ENCODE measurements at regions not wholly inside any gene's neighbourhood (a gene's known extent, or its start where the extent isn't known, plus 50 kb on each side); places are given as distances from the start of the nearest gene placed in this dataset.
"Not testable (repeated sequence)": the region's sequence is repeated elsewhere in the genome, so short reads cannot be mapped to it uniquely, and the experiment has no call there.

- DNase-seq (ENCODE audit: low read depth in 2 of 3, low spot score in 1 of 3) = no peak
Observed at GRCh38 chr6:139722530-139722929, 348.1 kb upstream of the CITED2 start.

- DNase-seq (ENCODE audit: low read depth in 2 of 3, low spot score in 1 of 3) = no peak
Observed at GRCh38 chr6:139721954-139722353, 347.5 kb upstream of the CITED2 start.

DNA sequence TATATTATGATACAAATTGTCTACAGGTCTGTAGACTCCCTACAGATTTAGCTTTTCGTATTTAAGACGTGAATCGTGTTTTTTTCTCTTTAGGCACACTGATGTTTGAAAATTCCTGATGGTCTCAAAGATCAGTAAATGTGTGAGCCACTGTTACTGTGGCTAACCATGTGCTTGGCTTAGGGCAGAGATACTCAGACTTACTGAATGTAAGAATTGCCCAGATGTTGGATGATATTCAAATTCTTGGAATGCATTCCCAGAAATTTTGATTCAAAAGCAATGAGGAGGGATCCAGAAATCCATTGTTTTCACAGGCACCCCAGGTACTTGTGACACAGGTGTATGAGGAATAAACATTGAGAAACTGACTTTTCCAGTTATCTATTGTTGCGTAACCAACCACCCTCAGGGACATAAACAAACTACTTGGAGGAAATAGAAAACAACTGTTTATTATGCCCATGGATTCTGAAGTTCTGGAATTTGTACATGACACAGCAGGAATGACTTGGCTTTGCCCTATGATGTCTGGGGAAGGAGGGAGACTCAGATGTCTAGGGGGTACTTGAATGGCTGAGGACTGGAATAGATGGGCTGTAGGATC lies 339.6 kb upstream of the CITED2 start:
- DNase-seq (ENCODE audit: low read depth in 2 of 3, low spot score in 1 of 3) = no peak

GRCh38 chr6:139713424-139713823 lies 339.0 kb upstream of the CITED2 start:
- DNase-seq (ENCODE audit: low read depth in 2 of 3, low spot score in 1 of 3) = no peak

GRCh38 chr6:139712830-139713229 lies 338.4 kb upstream of the CITED2 start:
- no peak for DNase-seq (ENCODE audit: low read depth in 2 of 3, low spot score in 1 of 3)

GRCh38 chr6:139711804-139712585 lies 337.5 kb upstream of the CITED2 start:
- no peak for DNase-seq (ENCODE audit: low read depth in 2 of 3, low spot score in 1 of 3)

DNA sequence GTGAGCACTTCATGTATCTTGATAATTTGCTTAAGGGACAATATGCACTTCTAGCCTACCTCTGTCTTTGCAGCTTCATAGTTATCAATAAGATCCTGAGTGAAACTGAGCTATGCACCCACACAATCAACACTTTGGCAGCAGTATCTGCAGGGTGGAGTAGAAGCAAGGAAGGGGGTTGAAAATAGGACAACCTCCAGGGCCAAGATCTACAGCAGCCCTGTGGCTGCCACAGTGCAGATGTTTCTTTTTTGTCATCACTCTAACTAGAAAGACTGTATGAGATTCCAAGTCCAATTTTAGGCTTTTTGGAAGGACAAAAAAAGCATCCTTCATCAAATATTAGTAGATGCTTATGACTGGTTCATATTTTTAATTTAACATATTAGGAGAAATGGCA lies 336.1 kb upstream of the CITED2 start:
- DNase-seq (ENCODE audit: low read depth in 2 of 3, low spot score in 1 of 3) = no peak

DNA sequence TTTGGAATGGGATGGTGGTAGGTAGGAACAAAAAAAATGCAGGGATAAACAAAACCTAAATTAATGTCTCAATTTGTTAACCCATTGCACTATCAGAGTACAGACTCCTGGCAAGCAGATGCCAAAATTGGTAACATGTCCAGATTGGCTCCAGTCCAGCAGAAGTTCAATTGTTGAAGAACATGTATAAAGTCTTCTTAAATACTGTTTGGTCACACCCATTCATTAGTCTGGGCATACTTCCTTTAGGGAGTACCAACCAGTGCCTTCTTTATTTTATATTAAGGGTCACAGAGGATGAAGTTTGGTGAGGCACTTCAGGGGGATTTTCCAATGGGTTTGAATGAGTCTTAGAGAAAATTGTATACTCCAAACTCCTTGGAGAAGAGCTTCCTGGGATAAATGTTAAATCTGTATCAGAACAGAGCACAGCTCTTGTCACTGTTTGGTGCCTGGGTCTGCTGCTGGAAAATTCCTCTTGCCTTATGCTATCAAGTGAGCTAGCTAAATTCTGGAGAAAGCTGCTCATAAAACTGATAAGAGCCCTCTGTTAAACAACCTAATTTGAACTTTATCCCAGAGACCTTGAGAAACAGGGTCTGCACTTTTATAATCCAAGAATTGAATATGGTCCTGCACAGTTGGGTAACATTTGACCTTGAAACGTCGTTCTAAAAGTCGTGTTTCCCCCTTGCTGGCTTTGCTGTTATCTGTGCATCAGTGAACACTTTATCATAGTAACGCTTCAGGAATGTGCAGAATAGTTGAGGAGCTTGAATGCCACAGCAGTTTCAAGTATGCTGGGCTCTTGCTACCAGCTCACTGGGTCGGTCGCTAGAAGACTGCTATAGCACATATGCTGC lies 334.1 kb upstream of the CITED2 start:
- no peak for DNase-seq (ENCODE audit: low read depth in 2 of 3, low spot score in 1 of 3)

DNA sequence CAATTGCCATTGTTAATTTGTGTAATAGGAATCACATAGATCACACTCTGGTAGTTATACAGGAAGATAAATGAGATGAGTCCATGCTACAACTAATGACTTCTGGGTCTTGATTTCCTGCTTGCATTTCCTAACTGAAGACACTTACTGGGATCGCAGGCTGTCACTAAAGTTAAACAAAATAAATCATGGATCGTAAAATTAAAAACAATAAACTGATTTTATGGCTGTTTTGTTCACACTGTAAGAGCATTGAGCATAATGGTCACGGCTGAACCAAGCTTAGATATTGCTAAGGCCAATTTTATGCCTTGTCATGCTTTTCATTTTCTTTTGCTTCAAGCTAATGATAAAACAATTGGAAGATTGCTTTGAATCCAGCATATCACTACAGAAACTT lies 332.5 kb upstream of the CITED2 start:
- DNase-seq (ENCODE audit: low read depth in 2 of 3, low spot score in 1 of 3) = no peak

DNA sequence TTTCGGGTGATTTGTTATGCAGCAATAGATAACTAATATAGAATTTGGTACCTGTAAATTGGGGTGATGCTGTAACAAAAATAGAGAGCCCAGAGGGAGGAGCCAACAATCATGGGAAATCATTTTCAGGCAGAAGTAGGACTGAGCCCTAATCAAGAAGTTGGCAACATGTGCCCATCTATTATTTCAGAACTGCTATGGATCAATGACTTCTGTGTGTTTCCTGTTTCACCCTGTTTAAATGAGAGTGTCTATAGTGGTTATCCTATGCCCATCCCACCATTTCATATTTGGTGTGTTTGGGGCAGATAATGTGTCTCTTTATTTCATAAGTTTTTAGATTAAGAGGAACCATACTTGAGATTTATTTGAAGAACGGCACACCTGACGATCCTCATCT lies 330.8 kb upstream of the CITED2 start:
- DNase-seq (ENCODE audit: low read depth in 2 of 3, low spot score in 1 of 3) = no peak

GRCh38 chr6:139703780-139704179 lies 329.3 kb upstream of the CITED2 start:
- DNase-seq (ENCODE audit: low read depth in 2 of 3, low spot score in 1 of 3) = no peak

DNA sequence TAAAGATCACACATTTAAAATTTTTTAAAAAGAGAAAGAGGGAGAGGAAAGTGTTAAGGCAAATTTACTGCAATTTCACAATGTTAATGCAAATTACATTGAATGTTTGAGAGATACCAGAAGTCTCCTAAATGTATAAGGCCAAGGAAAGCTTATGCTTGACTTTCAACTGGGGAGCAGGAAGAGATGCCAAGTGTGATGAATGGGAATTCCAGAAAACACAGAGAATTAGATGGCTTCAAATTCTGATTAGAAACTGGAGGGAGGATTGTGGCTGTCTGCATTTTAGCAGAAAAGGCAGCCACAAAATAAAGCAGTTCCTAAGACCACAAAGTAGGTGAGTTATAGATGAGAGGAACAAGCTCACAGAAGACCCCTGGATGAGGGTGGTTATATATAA lies 328.3 kb upstream of the CITED2 start:
- no peak for DNase-seq (ENCODE audit: low read depth in 2 of 3, low spot score in 1 of 3)

GRCh38 chr6:139701695-139702094 lies 327.2 kb upstream of the CITED2 start:
- no peak for DNase-seq (ENCODE audit: low read depth in 2 of 3, low spot score in 1 of 3)

GRCh38 chr6:139701003-139701402 lies 326.6 kb upstream of the CITED2 start:
- DNase-seq (ENCODE audit: low read depth in 2 of 3, low spot score in 1 of 3) = no peak

DNA sequence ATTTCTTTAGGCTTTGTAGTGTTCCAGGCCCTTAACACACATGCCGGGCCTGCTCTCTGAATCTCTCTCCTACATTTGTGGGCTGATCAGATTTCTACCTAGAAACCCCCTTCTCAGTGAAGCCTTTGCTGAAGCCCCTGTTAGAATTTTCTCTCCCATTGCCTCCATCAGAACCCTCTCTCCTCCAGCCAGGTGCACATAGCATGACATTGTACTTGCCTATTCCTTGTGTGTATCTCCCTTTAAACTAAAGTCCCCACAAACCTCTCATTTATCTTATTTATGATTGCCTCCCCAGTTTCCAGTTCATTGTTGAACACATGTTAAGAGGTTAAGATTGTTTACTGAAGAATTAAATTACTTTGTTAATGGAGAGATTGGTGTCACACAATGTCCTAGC lies 325.5 kb upstream of the CITED2 start:
- no peak for DNase-seq (ENCODE audit: low read depth in 2 of 3, low spot score in 1 of 3)

DNA sequence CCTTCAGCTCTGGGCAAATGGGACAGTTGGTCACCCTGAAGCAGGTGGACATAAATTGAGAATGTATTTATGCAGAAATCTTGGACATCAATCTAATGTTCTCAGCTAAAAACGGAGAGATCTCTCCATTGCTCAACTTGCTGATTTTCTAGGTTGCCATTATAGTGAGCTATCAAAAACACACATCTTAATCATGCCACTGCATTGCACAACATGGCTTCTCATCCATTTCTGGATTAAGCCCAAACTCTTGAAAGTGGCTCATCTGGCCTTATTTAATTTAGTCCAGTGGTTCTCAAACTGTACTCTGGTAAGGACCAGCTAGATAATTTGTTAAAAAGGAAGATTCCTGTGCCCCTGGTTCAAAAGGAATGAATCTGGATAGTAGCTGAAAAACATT lies 324.9 kb upstream of the CITED2 start:
- no peak for DNase-seq (ENCODE audit: low read depth in 2 of 3, low spot score in 1 of 3)

DNA sequence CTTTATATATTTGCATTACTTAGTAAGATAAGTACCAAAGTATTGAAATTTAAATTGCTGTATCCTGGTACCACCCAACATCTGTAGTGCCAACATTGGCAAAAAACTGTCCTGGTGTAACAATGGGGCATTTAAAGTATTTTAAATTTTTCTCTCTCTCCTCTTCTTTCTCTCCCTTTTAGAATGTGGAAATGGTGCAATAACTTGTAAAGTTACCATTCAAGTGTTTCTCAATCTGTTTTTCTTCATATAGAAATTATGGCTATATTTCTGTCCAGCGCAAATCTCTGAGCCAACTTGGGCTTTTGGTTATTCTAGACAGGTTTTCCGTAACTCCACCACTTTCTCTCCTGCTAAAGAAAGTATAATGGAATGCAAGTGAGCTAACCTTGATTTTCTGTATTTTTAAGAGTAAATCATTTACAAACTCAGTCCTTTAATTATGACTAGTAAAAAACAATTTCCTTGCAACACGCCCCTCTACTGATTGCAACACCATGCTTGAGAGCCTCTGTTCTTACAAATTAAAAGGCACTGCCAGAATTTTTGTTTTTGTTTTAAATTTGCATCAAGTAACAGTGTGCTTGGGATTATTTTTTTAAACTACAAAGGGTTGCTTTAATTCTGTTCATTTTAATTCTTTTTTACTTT lies 324.2 kb upstream of the CITED2 start:
- no peak for DNase-seq (ENCODE audit: low read depth in 2 of 3, low spot score in 1 of 3)

DNA sequence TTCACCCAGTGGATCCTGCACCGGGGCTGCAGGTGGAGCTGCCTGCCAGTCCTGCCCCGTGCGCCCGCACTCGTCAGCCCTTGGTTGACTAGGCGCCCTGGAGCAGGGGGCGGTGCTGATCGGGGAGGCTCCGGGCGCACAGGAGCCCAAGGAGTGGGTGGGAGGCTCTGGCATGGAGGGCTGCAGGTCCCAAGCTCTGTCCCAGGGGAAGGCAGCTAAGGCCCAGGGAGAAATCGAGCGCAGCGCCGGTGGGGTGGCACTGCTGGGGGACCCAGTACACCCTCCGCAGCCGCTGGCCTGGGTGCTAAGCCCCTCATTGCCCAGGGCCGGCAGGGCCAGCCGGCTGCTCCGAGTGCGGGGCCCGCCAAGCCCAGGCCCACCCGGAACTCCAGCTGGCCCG lies 323.4 kb upstream of the CITED2 start:
- not testable (repeated sequence) for DNase-seq (ENCODE audit: low read depth in 2 of 3, low spot score in 1 of 3)

DNA sequence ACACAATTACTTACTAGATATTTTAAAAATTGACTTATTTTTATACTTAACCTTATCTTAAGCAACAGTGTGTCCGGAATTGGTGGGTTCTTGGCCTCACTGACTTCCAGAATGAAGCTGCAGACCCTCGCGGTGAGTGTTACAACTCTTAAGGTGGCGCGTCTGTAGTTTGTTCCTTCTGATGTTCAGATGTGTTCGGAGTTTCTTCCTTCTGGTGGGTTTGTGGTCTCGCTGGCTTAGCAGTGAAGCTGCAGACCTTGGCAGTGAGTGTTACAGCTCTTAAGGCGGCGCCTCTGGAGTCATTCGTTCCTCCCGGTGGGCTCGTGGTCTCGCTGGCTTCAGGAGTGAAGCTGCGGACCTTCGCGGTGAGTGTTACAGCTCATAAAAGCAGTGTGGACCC lies 322.5 kb upstream of the CITED2 start:
- not testable (repeated sequence) for DNase-seq (ENCODE audit: low read depth in 2 of 3, low spot score in 1 of 3)

DNA sequence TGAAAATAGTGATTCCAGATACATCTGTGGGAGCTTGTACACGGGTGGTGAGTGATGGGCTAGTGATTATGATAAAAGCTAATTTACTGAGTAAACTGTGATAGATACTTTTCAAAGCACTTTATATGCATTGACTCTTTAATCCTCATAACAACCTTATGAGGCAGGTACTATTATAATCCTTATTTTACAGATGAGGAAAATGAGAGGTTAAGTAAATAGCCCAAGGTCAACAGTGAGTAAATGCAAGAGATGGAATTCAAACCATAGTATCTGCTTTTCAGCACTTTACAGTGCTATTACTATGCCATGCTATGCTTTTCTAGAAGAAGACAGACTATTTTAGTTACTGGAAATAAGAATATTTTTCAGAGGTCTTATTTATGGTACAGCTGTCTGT lies 320.9 kb upstream of the CITED2 start:
- DNase-seq (ENCODE audit: low read depth in 2 of 3, low spot score in 1 of 3) = no peak

DNA sequence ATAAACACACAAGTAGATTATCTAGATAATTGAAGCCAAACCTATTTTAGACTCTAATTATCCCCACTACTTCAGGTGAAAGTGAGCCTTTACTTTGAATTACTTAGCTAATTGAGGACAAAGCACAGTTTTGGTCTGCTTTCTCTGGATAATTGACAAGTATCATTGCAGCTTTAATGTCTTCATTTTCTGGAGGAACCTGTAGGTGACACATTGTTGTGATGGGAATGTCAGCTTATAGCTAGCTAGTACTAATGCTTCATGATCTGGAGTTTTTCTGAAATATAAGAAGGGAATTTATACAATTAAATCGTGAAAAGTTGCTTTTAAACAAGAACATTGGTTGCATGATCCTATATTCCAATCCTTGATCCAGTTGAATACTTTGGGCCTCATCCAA lies 319.3 kb upstream of the CITED2 start:
- no peak for DNase-seq (ENCODE audit: low read depth in 2 of 3, low spot score in 1 of 3)

- no peak for DNase-seq (ENCODE audit: low read depth in 2 of 3, low spot score in 1 of 3)
Observed at GRCh38 chr6:139690007-139690406, 315.6 kb upstream of the CITED2 start.

All from stimulated activated CD4-positive, alpha-beta T cell treated with anti-CD3 and anti-CD28 coated beads, Interleukin-12 subunit alpha, Interleukin-12 subunit beta, amount 100 ng/mL, for 48 hours (primary cell).